ENCODE measurements at regions not wholly inside any gene's neighbourhood (a gene's known extent, or its start where the extent isn't known, plus 50 kb on each side); places are given as distances from the start of the nearest gene placed in this dataset.

- H3K9me3 Mint-ChIP-seq (ENCODE audit: unreplicated experiment) = no peaks in the 10 kb centered on the region
- H3K27me3 Mint-ChIP-seq (ENCODE audit: insufficient read depth, unreplicated experiment) = no peaks in the 10 kb centered on the region
- H3K27ac Mint-ChIP-seq (ENCODE audit: unreplicated experiment) = no peak overlapping the region
- Histone ChIP-seq H3K4me3 (ENCODE audit: low read depth, low read length) (no peak overlapping the region), H3K36me3 (ENCODE audit: control insufficient read depth, insufficient read depth, low read length) (no peaks in the 10 kb centered on the region), H3K4me1 (no peaks in the 10 kb centered on the region), H3K9me3 (no peaks in the 10 kb centered on the region), H3K27me3 (replicated peaks; ENCODE audit: control insufficient read depth, insufficient read depth, low read length) (no peaks in the 10 kb centered on the region)
- H3K36me3 Mint-ChIP-seq (ENCODE audit: insufficient read depth, unreplicated experiment) = no peaks in the 10 kb centered on the region
- H3K4me3 Mint-ChIP-seq (ENCODE audit: unreplicated experiment) = no peak overlapping the region
- no peaks in the 10 kb centered on the region for H3K4me1 Mint-ChIP-seq (ENCODE audit: low read depth, unreplicated experiment)
- intact Hi-C loops (cut with micrococcal nuclease; ENCODE audit: unreplicated experiment) = no loop called here
- TF ChIP-seq CTCF (IDR thresholded peaks at IDR 0.05; ENCODE audit: insufficient read depth in 1 of 2, low read depth in 1 of 2, low read length in 1 of 2, severe bottlenecking in 1 of 2, unreplicated experiment in 1 of 2) = no peak
- POLR2A ChIA-PET = no interaction called here
- no peak for DNase-seq
- CTCF ChIA-PET = no interaction called here
- BruUV-seq (replicated peaks) = no TSS peak
Observed at GRCh38 chr15:36239509-36239908, 339.9 kb upstream of the CDIN1 start.

GRCh38 chr15:36251450-36251849, 328.0 kb upstream of the CDIN1 start:
- Histone ChIP-seq H3K4me3 (ENCODE audit: low read depth, low read length) (no peak overlapping the region), H3K27me3 (replicated peaks; ENCODE audit: control insufficient read depth, insufficient read depth, low read length) (no peaks in the 10 kb centered on the region), H3K36me3 (ENCODE audit: control insufficient read depth, insufficient read depth, low read length) (no peaks in the 10 kb centered on the region), H3K9me3 (no peaks in the 10 kb centered on the region), H3K4me1 (no peaks in the 10 kb centered on the region)
- ChIA-PET POLR2A (no interaction called here), CTCF (no interaction called here)
- no peak for DNase-seq
- no peaks in the 10 kb centered on the region for H3K36me3 Mint-ChIP-seq (ENCODE audit: insufficient read depth, unreplicated experiment)
- H3K4me3 Mint-ChIP-seq (ENCODE audit: unreplicated experiment) = no peak overlapping the region
- H3K9me3 Mint-ChIP-seq (ENCODE audit: unreplicated experiment) = no peaks in the 10 kb centered on the region
- no peaks in the 10 kb centered on the region for H3K27me3 Mint-ChIP-seq (ENCODE audit: insufficient read depth, unreplicated experiment)
- H3K27ac Mint-ChIP-seq (ENCODE audit: unreplicated experiment) = no peak overlapping the region
- intact Hi-C loops (cut with micrococcal nuclease; ENCODE audit: unreplicated experiment) = no loop called here
- TF ChIP-seq CTCF (IDR thresholded peaks at IDR 0.05; ENCODE audit: insufficient read depth in 1 of 2, low read depth in 1 of 2, low read length in 1 of 2, severe bottlenecking in 1 of 2, unreplicated experiment in 1 of 2) = no peak
- BruUV-seq (replicated peaks) = no TSS peak
- no peaks in the 10 kb centered on the region for H3K4me1 Mint-ChIP-seq (ENCODE audit: low read depth, unreplicated experiment)

GRCh38 chr15:36252146-36252711, 327.2 kb upstream of the CDIN1 start:
- intact Hi-C loops (cut with micrococcal nuclease; ENCODE audit: unreplicated experiment) = no loop called here
- TF ChIP-seq CTCF (IDR thresholded peaks at IDR 0.05; ENCODE audit: insufficient read depth in 1 of 2, low read depth in 1 of 2, low read length in 1 of 2, severe bottlenecking in 1 of 2, unreplicated experiment in 1 of 2) = no peak
- Histone ChIP-seq H3K4me3 (ENCODE audit: low read depth, low read length) (no peak overlapping the region), H3K4me1 (no peaks in the 10 kb centered on the region), H3K27me3 (replicated peaks; ENCODE audit: control insufficient read depth, insufficient read depth, low read length) (no peaks in the 10 kb centered on the region), H3K9me3 (no peaks in the 10 kb centered on the region), H3K36me3 (ENCODE audit: control insufficient read depth, insufficient read depth, low read length) (no peaks in the 10 kb centered on the region)
- Mint-ChIP-seq H3K4me1 (ENCODE audit: low read depth, unreplicated experiment) (no peaks in the 10 kb centered on the region), H3K4me3 (ENCODE audit: unreplicated experiment) (no peak overlapping the region), H3K27me3 (ENCODE audit: insufficient read depth, unreplicated experiment) (no peaks in the 10 kb centered on the region), H3K9me3 (ENCODE audit: unreplicated experiment) (no peaks in the 10 kb centered on the region), H3K27ac (ENCODE audit: unreplicated experiment) (no peak overlapping the region), H3K36me3 (ENCODE audit: insufficient read depth, unreplicated experiment) (no peaks in the 10 kb centered on the region)
- ChIA-PET POLR2A (no interaction called here), CTCF (no interaction called here)
- no TSS peak for BruUV-seq (replicated peaks)
- DNase-seq = no peak

Data from Caco-2 (cell line).